Natural killer cell (primary cell): ENCODE measurements at regions not wholly inside any gene's neighbourhood (a gene's known extent, or its start where the extent isn't known, plus 50 kb on each side); places are given as distances from the start of the nearest gene placed in this dataset.

ENCODE experiments used
- ATAC-seq, 3 donors: fragments of 150-1000 bp in 2 of 3; fragments of 200-7000 bp in 1 of 3; cut with Tn5 transposase; 1 replicate in 1 of 3; 2 replicates in 2 of 3; pipeline ENCODE4 v1.10.0; 2021; ENCODE audit warnings: mild to moderate bottlenecking in 2 of 3, moderate library complexity in 2 of 3
- DNase-seq, 2 donors: peaks; one replicate each; pipeline versions ENCODE4 v3.0.0 to v3.0.0-alpha.2; 2013 to 2021; ENCODE audit warnings: mixed read lengths in 1 of 2
- H3K27ac ChIP-seq: one replicate; pipeline ENCODE4 v1.5.1; 2013; ENCODE audit warnings: mild to moderate bottlenecking, low read length
- H3K27me3 ChIP-seq: one replicate; pipeline ENCODE4 v1.6.1; 2013; ENCODE audit warnings: low read length; ENCODE audit not compliant: control insufficient read depth, insufficient read depth
- H3K36me3 ChIP-seq: one replicate; pipeline ENCODE4 v1.6.1; 2013; ENCODE audit warnings: low read length; ENCODE audit not compliant: control insufficient read depth, insufficient read depth
- H3K4me1 ChIP-seq: one replicate; pipeline ENCODE4 v1.6.1; 2013; ENCODE audit warnings: low read length; ENCODE audit not compliant: control insufficient read depth, insufficient read depth
- H3K4me3 ChIP-seq: one replicate; pipeline ENCODE4 v1.5.1; 2013; ENCODE audit warnings: low read length
- H3K9me3 ChIP-seq: one replicate; pipeline ENCODE4 v1.6.1; 2013; ENCODE audit warnings: low read length; ENCODE audit not compliant: control insufficient read depth, insufficient read depth
- H3K27ac Mint-ChIP-seq, 2 donors: one replicate each; pipeline ENCODE4 v1.8.0; 2022; ENCODE audit warnings: mild to moderate bottlenecking in 2 of 2, mixed read lengths in 2 of 2, moderate library complexity in 1 of 2
- H3K27me3 Mint-ChIP-seq, 2 donors: one replicate each; pipeline ENCODE4 v1.8.0; 2022; ENCODE audit warnings: low read depth in 2 of 2, mixed read lengths in 2 of 2
- H3K36me3 Mint-ChIP-seq: one replicate; pipeline ENCODE4 v1.8.0; 2022; ENCODE audit warnings: mixed read lengths
- H3K4me1 Mint-ChIP-seq, 2 donors: one replicate each; pipeline ENCODE4 v1.8.0; 2022; ENCODE audit warnings: mixed read lengths in 2 of 2
- H3K4me3 Mint-ChIP-seq: one replicate; pipeline ENCODE4 v1.8.0; 2022; ENCODE audit warnings: mild to moderate bottlenecking, moderate library complexity, mixed read lengths
- H3K9me3 Mint-ChIP-seq, 2 donors: one replicate each; pipeline ENCODE4 v1.8.0; 2022; ENCODE audit warnings: mixed read lengths in 2 of 2
- WGBS: methylation state at CpG from one replicate; pipeline ENCODE4 v1.1.7; 2013; ENCODE audit warnings: missing lambda C conversion rate; ENCODE audit not compliant: insufficient coverage; 5-methylcytosine and 5-hydroxymethylcytosine counted together
- intact Hi-C: fragments of 100-400 bp; cut with micrococcal nuclease; formaldehyde crosslinking; loops from one replicate; pipeline ENCODE4 v1.14.2; 2022
- TF ChIP-seq, protein P1 (sequence below): fragments of 200-600 bp; IDR thresholded peaks from one replicate; pipeline ENCODE4 v1.8.0; 2022; ENCODE audit warnings: antibody characterized with exemption

DNA sequence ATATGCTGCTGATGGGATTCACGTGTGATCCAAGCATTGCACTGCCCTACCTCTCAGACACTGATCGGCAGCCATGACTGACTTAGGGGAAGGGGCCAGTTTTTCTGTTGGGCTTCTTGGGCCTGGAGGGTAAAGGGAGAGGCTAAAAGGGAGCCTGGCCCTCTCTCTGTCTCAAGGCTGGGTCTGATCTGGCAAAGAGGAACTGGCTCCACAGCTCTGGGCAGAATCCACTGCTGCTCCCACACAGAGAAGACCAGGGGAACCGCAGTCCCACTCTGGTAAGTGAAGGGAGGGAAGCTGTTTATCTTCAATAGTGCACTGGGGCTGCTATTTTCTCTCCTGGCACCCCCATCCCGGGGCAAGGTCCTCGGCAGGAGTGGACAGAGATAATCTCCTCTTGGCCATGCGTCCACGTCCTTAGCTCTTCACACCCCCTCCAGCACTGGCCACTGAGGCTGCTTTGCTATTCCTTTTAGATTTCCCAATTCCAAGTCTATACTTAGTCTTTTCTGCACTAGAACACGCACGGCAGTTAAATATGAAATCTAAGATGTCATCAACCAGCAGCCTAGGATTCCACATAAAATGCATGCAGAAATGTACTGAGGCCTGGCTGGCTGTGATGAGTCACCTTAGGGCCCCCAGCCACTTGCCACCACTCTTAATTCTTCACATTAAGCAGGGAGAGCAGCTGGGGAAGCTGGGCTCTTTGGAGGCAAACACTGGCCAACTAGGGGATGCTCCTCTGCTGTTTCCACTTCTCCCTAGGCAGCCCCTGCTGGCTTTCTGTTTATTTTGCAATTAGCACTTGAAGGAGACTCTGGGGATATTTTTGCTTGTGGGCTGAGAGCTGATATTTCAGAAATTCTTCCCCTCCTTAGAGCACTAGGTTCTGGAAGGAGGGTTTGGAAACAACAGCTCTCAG lies 87.8 kb upstream of the ARMC2 start:
- no peak overlapping the region for H3K4me3 Mint-ChIP-seq
- ATAC-seq: no peak
- H3K27me3 ChIP-seq: no peaks in the 10 kb centered on the region
- no peak overlapping the region for H3K27ac ChIP-seq
- no peak overlapping the region for H3K4me3 ChIP-seq
- intact Hi-C loops: no loop called here
- H3K27ac Mint-ChIP-seq: no peak overlapping the region
- H3K4me1 Mint-ChIP-seq: peaks cover 6 to 7% of the 10 kb centered on the region in 2 donors
- DNase-seq: no peak
- H3K4me1 ChIP-seq: no peaks in the 10 kb centered on the region
- no peaks in the 10 kb centered on the region for H3K36me3 ChIP-seq
- WGBS: 88% methylated on average over 8 of the region's 9 CpGs
- no peaks in the 10 kb centered on the region for H3K36me3 Mint-ChIP-seq
- no peaks in the 10 kb centered on the region for H3K9me3 Mint-ChIP-seq
- no peaks in the 10 kb centered on the region for H3K27me3 Mint-ChIP-seq
- TF ChIP-seq, protein P1, sequence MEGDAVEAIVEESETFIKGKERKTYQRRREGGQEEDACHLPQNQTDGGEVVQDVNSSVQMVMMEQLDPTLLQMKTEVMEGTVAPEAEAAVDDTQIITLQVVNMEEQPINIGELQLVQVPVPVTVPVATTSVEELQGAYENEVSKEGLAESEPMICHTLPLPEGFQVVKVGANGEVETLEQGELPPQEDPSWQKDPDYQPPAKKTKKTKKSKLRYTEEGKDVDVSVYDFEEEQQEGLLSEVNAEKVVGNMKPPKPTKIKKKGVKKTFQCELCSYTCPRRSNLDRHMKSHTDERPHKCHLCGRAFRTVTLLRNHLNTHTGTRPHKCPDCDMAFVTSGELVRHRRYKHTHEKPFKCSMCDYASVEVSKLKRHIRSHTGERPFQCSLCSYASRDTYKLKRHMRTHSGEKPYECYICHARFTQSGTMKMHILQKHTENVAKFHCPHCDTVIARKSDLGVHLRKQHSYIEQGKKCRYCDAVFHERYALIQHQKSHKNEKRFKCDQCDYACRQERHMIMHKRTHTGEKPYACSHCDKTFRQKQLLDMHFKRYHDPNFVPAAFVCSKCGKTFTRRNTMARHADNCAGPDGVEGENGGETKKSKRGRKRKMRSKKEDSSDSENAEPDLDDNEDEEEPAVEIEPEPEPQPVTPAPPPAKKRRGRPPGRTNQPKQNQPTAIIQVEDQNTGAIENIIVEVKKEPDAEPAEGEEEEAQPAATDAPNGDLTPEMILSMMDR: no peak
- H3K9me3 ChIP-seq: no peaks in the 10 kb centered on the region

DNA sequence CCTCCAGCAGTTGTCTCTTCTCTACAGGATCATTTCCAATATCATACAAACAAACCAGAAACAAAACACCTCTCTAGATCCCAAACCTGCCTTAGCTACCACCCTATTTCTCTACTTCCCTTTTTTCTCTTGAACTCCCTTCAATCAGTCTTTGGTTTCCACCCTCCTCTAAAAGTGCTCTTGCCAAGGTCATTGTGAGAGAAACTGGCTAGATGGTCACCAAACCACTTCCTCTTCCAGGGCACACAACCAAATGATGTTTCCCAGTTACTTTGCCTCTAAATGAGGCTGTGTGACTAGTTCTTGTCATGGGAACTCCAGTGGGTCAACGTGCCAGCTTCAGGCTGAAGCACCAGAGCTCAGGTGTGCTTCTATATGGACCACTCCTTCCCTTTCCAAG lies 85.8 kb upstream of the ARMC2 start:
- H3K36me3 ChIP-seq: no peaks in the 10 kb centered on the region
- no peak overlapping the region for H3K27ac Mint-ChIP-seq
- TF ChIP-seq, protein P1: no peak
- no peaks in the 10 kb centered on the region for H3K9me3 ChIP-seq
- peaks cover 0 to 4% of the 10 kb centered on the region in 2 donors for H3K27me3 Mint-ChIP-seq
- H3K4me1 Mint-ChIP-seq: peaks cover 6 to 7% of the 10 kb centered on the region in 2 donors
- H3K27me3 ChIP-seq: no peaks in the 10 kb centered on the region
- no peak overlapping the region for H3K27ac ChIP-seq
- no peaks in the 10 kb centered on the region for H3K4me1 ChIP-seq
- intact Hi-C loops: no loop called here
- DNase-seq (no peak), ATAC-seq (no peak)
- WGBS: 80% methylated on average over 1 of the region's 1 CpG
- no peak overlapping the region for H3K4me3 ChIP-seq
- no peaks in the 10 kb centered on the region for H3K9me3 Mint-ChIP-seq
- H3K4me3 Mint-ChIP-seq: no peak overlapping the region
- H3K36me3 Mint-ChIP-seq: no peaks in the 10 kb centered on the region

- no peaks in the 10 kb centered on the region for H3K9me3 Mint-ChIP-seq
- Histone ChIP-seq H3K4me3 (no peak overlapping the region), H3K27me3 (no peaks in the 10 kb centered on the region), H3K36me3 (no peaks in the 10 kb centered on the region), H3K27ac (no peak overlapping the region), H3K4me1 (no peaks in the 10 kb centered on the region), H3K9me3 (no peaks in the 10 kb centered on the region)
- H3K4me1 Mint-ChIP-seq: peaks cover 13 to 14% of the 10 kb centered on the region in 2 donors
- DNase-seq: no peak
- H3K27me3 Mint-ChIP-seq: peaks cover 0 to 4% of the 10 kb centered on the region in 2 donors
- ATAC-seq: no peak
- H3K27ac Mint-ChIP-seq: no peak overlapping the region
- intact Hi-C loops: no loop called here
- no peaks in the 10 kb centered on the region for H3K36me3 Mint-ChIP-seq
- TF ChIP-seq, protein P1: no peak
- H3K4me3 Mint-ChIP-seq: no peak overlapping the region
- 91% methylated on average over 10 of the region's 10 CpGs for WGBS
These were observed 84.2 kb upstream of the ARMC2 start for GRCh38 chr6:108763931-108764579.
